Natural killer cell (primary cell): ENCODE measurements at regions not wholly inside any gene's neighbourhood (a gene's known extent, or its start where the extent isn't known, plus 50 kb on each side); places are given as distances from the start of the nearest gene placed in this dataset.

ENCODE experiments used
- ATAC-seq, 3 donors: fragments of 150-1000 bp in 2 of 3; fragments of 200-7000 bp in 1 of 3; cut with Tn5 transposase; 1 replicate in 1 of 3; 2 replicates in 2 of 3; pipeline ENCODE4 v1.10.0; 2021; ENCODE audit warnings: mild to moderate bottlenecking in 2 of 3, moderate library complexity in 2 of 3
- DNase-seq, 2 donors: peaks; one replicate each; pipeline versions ENCODE4 v3.0.0 to v3.0.0-alpha.2; 2013 to 2021; ENCODE audit warnings: mixed read lengths in 1 of 2
- H3K27ac ChIP-seq: one replicate; pipeline ENCODE4 v1.5.1; 2013; ENCODE audit warnings: mild to moderate bottlenecking, low read length
- H3K27me3 ChIP-seq: one replicate; pipeline ENCODE4 v1.6.1; 2013; ENCODE audit warnings: low read length; ENCODE audit not compliant: control insufficient read depth, insufficient read depth
- H3K36me3 ChIP-seq: one replicate; pipeline ENCODE4 v1.6.1; 2013; ENCODE audit warnings: low read length; ENCODE audit not compliant: control insufficient read depth, insufficient read depth
- H3K4me1 ChIP-seq: one replicate; pipeline ENCODE4 v1.6.1; 2013; ENCODE audit warnings: low read length; ENCODE audit not compliant: control insufficient read depth, insufficient read depth
- H3K4me3 ChIP-seq: one replicate; pipeline ENCODE4 v1.5.1; 2013; ENCODE audit warnings: low read length
- H3K9me3 ChIP-seq: one replicate; pipeline ENCODE4 v1.6.1; 2013; ENCODE audit warnings: low read length; ENCODE audit not compliant: control insufficient read depth, insufficient read depth
- H3K27ac Mint-ChIP-seq, 2 donors: one replicate each; pipeline ENCODE4 v1.8.0; 2022; ENCODE audit warnings: mild to moderate bottlenecking in 2 of 2, mixed read lengths in 2 of 2, moderate library complexity in 1 of 2
- H3K27me3 Mint-ChIP-seq, 2 donors: one replicate each; pipeline ENCODE4 v1.8.0; 2022; ENCODE audit warnings: low read depth in 2 of 2, mixed read lengths in 2 of 2
- H3K36me3 Mint-ChIP-seq: one replicate; pipeline ENCODE4 v1.8.0; 2022; ENCODE audit warnings: mixed read lengths
- H3K4me1 Mint-ChIP-seq, 2 donors: one replicate each; pipeline ENCODE4 v1.8.0; 2022; ENCODE audit warnings: mixed read lengths in 2 of 2
- H3K4me3 Mint-ChIP-seq: one replicate; pipeline ENCODE4 v1.8.0; 2022; ENCODE audit warnings: mild to moderate bottlenecking, moderate library complexity, mixed read lengths
- H3K9me3 Mint-ChIP-seq, 2 donors: one replicate each; pipeline ENCODE4 v1.8.0; 2022; ENCODE audit warnings: mixed read lengths in 2 of 2
- CTCF ChIP-seq: fragments of 200-600 bp; IDR thresholded peaks from one replicate; pipeline ENCODE4 v1.8.0; 2022; ENCODE audit warnings: antibody characterized with exemption
- WGBS: methylation state at CpG from one replicate; pipeline ENCODE4 v1.1.7; 2013; ENCODE audit warnings: missing lambda C conversion rate; ENCODE audit not compliant: insufficient coverage; 5-methylcytosine and 5-hydroxymethylcytosine counted together
- intact Hi-C: fragments of 100-400 bp; cut with micrococcal nuclease; formaldehyde crosslinking; loops from one replicate; pipeline ENCODE4 v1.14.2; 2022

DNA sequence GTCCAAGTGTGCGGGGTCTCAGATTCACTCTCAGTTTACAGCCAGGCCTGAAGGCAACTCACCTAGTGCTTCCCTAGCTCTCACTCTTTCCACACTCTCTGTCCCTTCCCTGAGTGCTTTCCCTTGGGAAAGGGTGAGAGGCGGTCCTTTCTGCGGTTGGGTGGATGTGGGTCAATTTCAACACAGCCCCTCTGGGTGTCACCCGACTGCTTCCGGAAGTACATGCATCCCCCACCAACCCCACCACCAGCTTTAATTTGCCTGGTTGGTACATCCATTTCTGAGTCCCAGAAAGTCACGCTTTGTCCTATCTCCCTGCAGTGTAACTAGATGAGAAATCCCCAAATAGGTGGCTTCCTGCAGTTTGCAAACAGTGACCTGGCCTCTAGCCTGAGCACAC lies 307.3 kb upstream of the MEIS1 start:
- ATAC-seq, result no peak
- Mint-ChIP-seq H3K27me3 (no peaks in the 10 kb centered on the region), H3K4me3 (no peak overlapping the region), H3K36me3 (no peaks in the 10 kb centered on the region), H3K4me1 (no peaks in the 10 kb centered on the region), H3K27ac (no peak overlapping the region), H3K9me3 (peaks cover 0 to 2% of the 10 kb centered on the region in 2 donors)
- no peak for TF ChIP-seq CTCF
- H3K36me3 ChIP-seq, result no peaks in the 10 kb centered on the region
- H3K27ac ChIP-seq, result no peak overlapping the region
- H3K4me3 ChIP-seq, result no peak overlapping the region
- H3K4me1 ChIP-seq, result no peaks in the 10 kb centered on the region
- 97% methylated on average over 6 of the region's 6 CpGs for WGBS
- no peaks in the 10 kb centered on the region for H3K9me3 ChIP-seq
- intact Hi-C loops, result no loop called here
- no peaks in the 10 kb centered on the region for H3K27me3 ChIP-seq
- no peak for DNase-seq

- 80% methylated on average over 5 of the region's 5 CpGs for WGBS
- intact Hi-C loops, result no loop called here
- ATAC-seq (no peak), DNase-seq (no peak)
- Mint-ChIP-seq H3K27ac (no peak overlapping the region), H3K36me3 (no peaks in the 10 kb centered on the region), H3K4me1 (no peaks in the 10 kb centered on the region), H3K9me3 (no peaks in the 10 kb centered on the region), H3K27me3 (no peaks in the 10 kb centered on the region), H3K4me3 (no peak overlapping the region)
- H3K36me3 ChIP-seq, result no peaks in the 10 kb centered on the region
- H3K27me3 ChIP-seq, result no peaks in the 10 kb centered on the region
- no peak overlapping the region for H3K27ac ChIP-seq
- no peak overlapping the region for H3K4me3 ChIP-seq
- H3K9me3 ChIP-seq, result no peaks in the 10 kb centered on the region
- TF ChIP-seq CTCF, result no peak
- no peaks in the 10 kb centered on the region for H3K4me1 ChIP-seq
Observed at GRCh38 chr2:66127061-66127460, 307.9 kb upstream of the MEIS1 start.

- intact Hi-C loops, result no loop called here
- no peak for DNase-seq
- Mint-ChIP-seq H3K36me3 (no peaks in the 10 kb centered on the region), H3K4me1 (no peaks in the 10 kb centered on the region), H3K27me3 (no peaks in the 10 kb centered on the region), H3K9me3 (peaks cover 0 to 3% of the 10 kb centered on the region in 2 donors), H3K4me3 (no peak overlapping the region), H3K27ac (no peak overlapping the region)
- Histone ChIP-seq H3K27ac (no peak overlapping the region), H3K9me3 (no peaks in the 10 kb centered on the region), H3K4me3 (no peak overlapping the region), H3K36me3 (no peaks in the 10 kb centered on the region), H3K4me1 (no peaks in the 10 kb centered on the region), H3K27me3 (no peaks in the 10 kb centered on the region)
- WGBS, result 86% methylated on average over 4 of the region's 5 CpGs
- no peak for ATAC-seq
- no peak for TF ChIP-seq CTCF
Observed at GRCh38 chr2:66125951-66126350, 309.0 kb upstream of the MEIS1 start.

DNA sequence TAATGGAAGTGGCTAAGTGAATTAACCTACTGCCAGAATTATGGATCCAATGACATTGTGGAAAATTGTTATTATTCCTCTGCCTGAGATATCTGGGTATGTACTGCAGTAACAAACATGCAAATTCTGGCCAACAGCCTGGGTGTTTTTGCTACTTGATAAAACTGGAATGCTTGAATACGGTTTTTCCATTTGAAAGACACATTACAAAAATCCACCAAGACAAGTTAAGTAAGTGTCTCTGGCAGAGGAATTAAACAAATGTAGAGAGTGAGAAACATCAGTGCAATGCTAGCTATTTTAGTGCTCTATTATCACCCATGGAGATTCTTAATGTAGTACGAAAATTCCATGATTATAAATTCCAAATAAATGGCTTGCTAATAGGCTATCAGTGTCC lies 312.4 kb upstream of the MEIS1 start:
- H3K4me3 Mint-ChIP-seq, result no peak overlapping the region
- H3K4me1 ChIP-seq, result no peaks in the 10 kb centered on the region
- no peak for TF ChIP-seq CTCF
- 100% methylated on average over 1 of the region's 2 CpGs for WGBS
- intact Hi-C loops, result no loop called here
- H3K36me3 ChIP-seq, result no peaks in the 10 kb centered on the region
- no peaks in the 10 kb centered on the region for H3K27me3 ChIP-seq
- ATAC-seq, result no peak
- no peak overlapping the region for H3K4me3 ChIP-seq
- no peaks in the 10 kb centered on the region for H3K27me3 Mint-ChIP-seq
- H3K27ac ChIP-seq, result no peak overlapping the region
- H3K9me3 Mint-ChIP-seq, result peaks cover 0 to 4% of the 10 kb centered on the region in 2 donors
- H3K36me3 Mint-ChIP-seq, result no peaks in the 10 kb centered on the region
- DNase-seq, result no peak
- no peak overlapping the region for H3K27ac Mint-ChIP-seq
- no peaks in the 10 kb centered on the region for H3K4me1 Mint-ChIP-seq
- H3K9me3 ChIP-seq, result no peaks in the 10 kb centered on the region
